ENCODE measurements at regions not wholly inside any gene's neighbourhood (a gene's known extent, or its start where the extent isn't known, plus 50 kb on each side); places are given as distances from the start of the nearest gene placed in this dataset.

DNA sequence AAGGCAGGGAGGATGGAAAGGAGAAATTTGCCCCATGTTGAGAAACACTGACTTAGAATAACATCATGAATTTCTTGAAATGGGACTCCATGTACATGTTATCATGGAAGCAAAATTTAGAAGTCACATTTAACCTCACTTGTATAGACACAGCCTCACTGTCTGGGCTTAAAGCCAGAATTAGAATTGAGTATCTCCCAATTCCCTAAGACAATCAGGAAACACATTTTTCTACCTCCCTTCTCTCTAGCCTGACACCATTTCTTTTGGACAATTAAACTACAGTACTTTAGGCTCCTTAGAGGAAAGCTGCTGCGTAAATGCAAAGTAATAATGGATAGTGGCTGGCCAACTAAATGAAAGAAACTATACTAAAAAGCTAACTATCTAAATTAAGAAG is 795.5 kb downstream of the C12orf50 start:
- peaks cover 4% of the 10 kb centered on the region for H3K4me1 Mint-ChIP-seq (ENCODE audit: insufficient read depth, unreplicated experiment)
- intact Hi-C loops (cut with micrococcal nuclease) = no loop called here
- ChIA-PET CTCF (interaction anchor here (0.7 kb wide), 2 partner anchors 13 to 52 kb away, joined by 3 to 6 read pairs; no protein-coding TSS in a partner anchor), POLR2A (interaction anchor here (1.0 kb wide), 1 partner anchor 26 kb away, joined by 3 read pairs; no protein-coding TSS in a partner anchor)
- H3K36me3 Mint-ChIP-seq (ENCODE audit: insufficient read depth, unreplicated experiment) = no peaks in the 10 kb centered on the region
- no TSS peak for BruUV-seq (replicated peaks)
- H3K27ac Mint-ChIP-seq (ENCODE audit: low read depth, unreplicated experiment) = peak overlapping the region; percentile 42
- TF ChIP-seq CTCF (IDR thresholded peaks at IDR 0.05; ENCODE audit: unreplicated experiment) = no peak
- H3K4me3 Mint-ChIP-seq (ENCODE audit: unreplicated experiment) = no peak overlapping the region
- H3K27me3 Mint-ChIP-seq (ENCODE audit: insufficient read depth, unreplicated experiment) = no peaks in the 10 kb centered on the region
- H3K9me3 Mint-ChIP-seq (ENCODE audit: unreplicated experiment) = no peaks in the 10 kb centered on the region
- DNase-seq (ENCODE audit: unreplicated experiment) = no peak

GRCh38 chr12:87231818-87232217 is 797.4 kb downstream of the C12orf50 start:
- CTCF ChIA-PET = no interaction called here
- peak overlapping the region; percentile 49 for H3K27ac Mint-ChIP-seq (ENCODE audit: low read depth, unreplicated experiment)
- no peaks in the 10 kb centered on the region for H3K36me3 Mint-ChIP-seq (ENCODE audit: insufficient read depth, unreplicated experiment)
- H3K27me3 Mint-ChIP-seq (ENCODE audit: insufficient read depth, unreplicated experiment) = no peaks in the 10 kb centered on the region
- peaks cover 4% of the 10 kb centered on the region for H3K4me1 Mint-ChIP-seq (ENCODE audit: insufficient read depth, unreplicated experiment)
- peak; percentile 23 for DNase-seq (ENCODE audit: unreplicated experiment)
- intact Hi-C loops (cut with micrococcal nuclease) = no loop called here
- H3K9me3 Mint-ChIP-seq (ENCODE audit: unreplicated experiment) = no peaks in the 10 kb centered on the region
- POLR2A ChIA-PET = interaction anchor here (0.5 to 0.7 kb wide), 2 partner anchors 12 to 64 kb away, joined by 3 to 5 read pairs; no protein-coding TSS in a partner anchor
- TF ChIP-seq CTCF (IDR thresholded peaks at IDR 0.05; ENCODE audit: unreplicated experiment) = no peak
- BruUV-seq (replicated peaks) = no TSS peak
- H3K4me3 Mint-ChIP-seq (ENCODE audit: unreplicated experiment) = no peak overlapping the region

GRCh38 chr12:87230441-87230840 is 798.8 kb downstream of the C12orf50 start:
- POLR2A ChIA-PET = interaction anchor here (0.7 kb wide), 1 partner anchor 15 kb away, joined by 3 read pairs; no protein-coding TSS in a partner anchor
- Mint-ChIP-seq H3K27me3 (ENCODE audit: insufficient read depth, unreplicated experiment) (no peaks in the 10 kb centered on the region), H3K4me1 (ENCODE audit: insufficient read depth, unreplicated experiment) (peaks cover 4% of the 10 kb centered on the region), H3K9me3 (ENCODE audit: unreplicated experiment) (no peaks in the 10 kb centered on the region), H3K27ac (ENCODE audit: low read depth, unreplicated experiment) (no peak overlapping the region), H3K4me3 (ENCODE audit: unreplicated experiment) (no peak overlapping the region), H3K36me3 (ENCODE audit: insufficient read depth, unreplicated experiment) (no peaks in the 10 kb centered on the region)
- no peak for TF ChIP-seq CTCF (IDR thresholded peaks at IDR 0.05; ENCODE audit: unreplicated experiment)
- no TSS peak for BruUV-seq (replicated peaks)
- intact Hi-C loops (cut with micrococcal nuclease) = no loop called here
- no peak for DNase-seq (ENCODE audit: unreplicated experiment)
- CTCF ChIA-PET = no interaction called here

- no peaks in the 10 kb centered on the region for H3K27me3 Mint-ChIP-seq (ENCODE audit: insufficient read depth, unreplicated experiment)
- no peak overlapping the region for H3K4me3 Mint-ChIP-seq (ENCODE audit: unreplicated experiment)
- H3K36me3 Mint-ChIP-seq (ENCODE audit: insufficient read depth, unreplicated experiment) = no peaks in the 10 kb centered on the region
- peaks cover 4% of the 10 kb centered on the region for H3K4me1 Mint-ChIP-seq (ENCODE audit: insufficient read depth, unreplicated experiment)
- CTCF ChIA-PET = no interaction called here
- DNase-seq (ENCODE audit: unreplicated experiment) = peak; percentile 11
- intact Hi-C loops (cut with micrococcal nuclease) = no loop called here
- BruUV-seq (replicated peaks) = no TSS peak
- POLR2A ChIA-PET = no interaction called here
- H3K9me3 Mint-ChIP-seq (ENCODE audit: unreplicated experiment) = no peaks in the 10 kb centered on the region
- H3K27ac Mint-ChIP-seq (ENCODE audit: low read depth, unreplicated experiment) = no peak overlapping the region
- no peak for TF ChIP-seq CTCF (IDR thresholded peaks at IDR 0.05; ENCODE audit: unreplicated experiment)
Observed at GRCh38 chr12:87227162-87227561, 802.0 kb downstream of the C12orf50 start.
